WTC11 (cell line): ENCODE measurements at regions not wholly inside any gene's neighbourhood (a gene's known extent, or its start where the extent isn't known, plus 50 kb on each side); places are given as distances from the start of the nearest gene placed in this dataset.

ENCODE experiments used
- MAX ChIP-seq: sonication (generic); formaldehyde crosslinking; IDR thresholded peaks from 2 replicates; pipeline ENCODE4 v1.8.0; 2022; ENCODE audit warnings: mild to moderate bottlenecking, missing genetic modification reagents
- NR3C1 ChIP-seq: sonication (generic); formaldehyde crosslinking; conservative IDR thresholded peaks from 2 replicates; pipeline ENCODE4 v1.8.1; 2023; ENCODE audit warnings: low read depth, mild to moderate bottlenecking, missing genetic modification reagents
- OVOL2 ChIP-seq: fragments of 250-450 bp; sonication (Bioruptor Pico); IDR thresholded peaks from 2 replicates; pipeline ENCODE4 v1.9.0; 2021; ENCODE audit warnings: mild to moderate bottlenecking, borderline replicate concordance
- SMAD4 ChIP-seq: sonication (generic); formaldehyde crosslinking; IDR thresholded peaks from 2 replicates; pipeline ENCODE4 v1.8.0; 2022; ENCODE audit warnings: mild to moderate bottlenecking, missing genetic modification reagents
- SP1 ChIP-seq: sonication (generic); formaldehyde crosslinking; conservative IDR thresholded peaks from 2 replicates; pipeline ENCODE4 v1.8.1; 2022; ENCODE audit warnings: missing genetic modification reagents
- TCF7 ChIP-seq: sonication (generic); formaldehyde crosslinking; IDR thresholded peaks from 2 replicates; pipeline ENCODE4 v1.8.0; 2022; ENCODE audit warnings: mild to moderate bottlenecking, low read depth, missing genetic modification reagents, moderate library complexity
- ZNF219 ChIP-seq: sonication (generic); formaldehyde crosslinking; IDR thresholded peaks from 2 replicates; pipeline ENCODE4 v1.8.0; 2023; ENCODE audit warnings: missing genetic modification reagents, mild to moderate bottlenecking, borderline replicate concordance
- TF ChIP-seq, protein P1 (sequence below): fragments of 200-600 bp; IDR thresholded peaks from 2 replicates; pipeline ENCODE4 v1.8.0; 2022; ENCODE audit warnings: antibody characterized with exemption
- TF ChIP-seq, protein P2 (sequence below): sonication (generic); formaldehyde crosslinking; conservative IDR thresholded peaks from 2 replicates; pipeline ENCODE4 v1.8.1; 2022; ENCODE audit warnings: mild to moderate bottlenecking, missing genetic modification reagents
- TF ChIP-seq, protein P3 (sequence below): sonication (generic); formaldehyde crosslinking; IDR thresholded peaks from 2 replicates; pipeline ENCODE4 v1.8.1; 2022; ENCODE audit warnings: low read depth, missing genetic modification reagents, borderline replicate concordance

DNA sequence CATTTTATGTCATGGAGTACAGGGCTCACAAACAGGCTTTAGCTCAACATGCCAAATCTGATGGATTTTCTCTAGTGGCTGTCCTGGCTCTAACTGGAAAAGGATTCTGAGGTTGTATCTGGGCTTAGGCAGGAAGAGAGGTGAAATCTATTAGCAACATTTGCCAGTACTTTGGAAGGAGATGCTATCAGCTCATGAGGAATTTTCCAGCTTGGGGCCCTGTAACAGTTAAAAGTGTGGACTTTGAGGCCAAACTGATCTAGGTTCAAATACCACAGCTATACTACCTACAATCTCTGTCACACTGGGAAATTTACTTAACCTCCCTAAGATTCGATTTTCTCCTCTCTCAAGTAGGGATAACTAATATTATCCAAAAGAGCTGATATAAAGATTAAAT is 119.0 kb upstream of the HCCS start:
- TF ChIP-seq, protein P1, sequence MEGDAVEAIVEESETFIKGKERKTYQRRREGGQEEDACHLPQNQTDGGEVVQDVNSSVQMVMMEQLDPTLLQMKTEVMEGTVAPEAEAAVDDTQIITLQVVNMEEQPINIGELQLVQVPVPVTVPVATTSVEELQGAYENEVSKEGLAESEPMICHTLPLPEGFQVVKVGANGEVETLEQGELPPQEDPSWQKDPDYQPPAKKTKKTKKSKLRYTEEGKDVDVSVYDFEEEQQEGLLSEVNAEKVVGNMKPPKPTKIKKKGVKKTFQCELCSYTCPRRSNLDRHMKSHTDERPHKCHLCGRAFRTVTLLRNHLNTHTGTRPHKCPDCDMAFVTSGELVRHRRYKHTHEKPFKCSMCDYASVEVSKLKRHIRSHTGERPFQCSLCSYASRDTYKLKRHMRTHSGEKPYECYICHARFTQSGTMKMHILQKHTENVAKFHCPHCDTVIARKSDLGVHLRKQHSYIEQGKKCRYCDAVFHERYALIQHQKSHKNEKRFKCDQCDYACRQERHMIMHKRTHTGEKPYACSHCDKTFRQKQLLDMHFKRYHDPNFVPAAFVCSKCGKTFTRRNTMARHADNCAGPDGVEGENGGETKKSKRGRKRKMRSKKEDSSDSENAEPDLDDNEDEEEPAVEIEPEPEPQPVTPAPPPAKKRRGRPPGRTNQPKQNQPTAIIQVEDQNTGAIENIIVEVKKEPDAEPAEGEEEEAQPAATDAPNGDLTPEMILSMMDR = no peak
- TF ChIP-seq MAX (no peak), TCF7 (CRISPR knock-in tag) (no peak), SP1 (CRISPR knock-in tag) (no peak), ZNF219 (no peak), NR3C1 (CRISPR knock-in tag) (no peak), OVOL2 (CRISPR knock-in tag) (no peak), SMAD4 (CRISPR knock-in tag) (no peak)
- TF ChIP-seq, protein P2, sequence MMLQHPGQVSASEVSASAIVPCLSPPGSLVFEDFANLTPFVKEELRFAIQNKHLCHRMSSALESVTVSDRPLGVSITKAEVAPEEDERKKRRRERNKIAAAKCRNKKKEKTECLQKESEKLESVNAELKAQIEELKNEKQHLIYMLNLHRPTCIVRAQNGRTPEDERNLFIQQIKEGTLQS (CRISPR knock-in tag) = no peak
- TF ChIP-seq, protein P3, sequence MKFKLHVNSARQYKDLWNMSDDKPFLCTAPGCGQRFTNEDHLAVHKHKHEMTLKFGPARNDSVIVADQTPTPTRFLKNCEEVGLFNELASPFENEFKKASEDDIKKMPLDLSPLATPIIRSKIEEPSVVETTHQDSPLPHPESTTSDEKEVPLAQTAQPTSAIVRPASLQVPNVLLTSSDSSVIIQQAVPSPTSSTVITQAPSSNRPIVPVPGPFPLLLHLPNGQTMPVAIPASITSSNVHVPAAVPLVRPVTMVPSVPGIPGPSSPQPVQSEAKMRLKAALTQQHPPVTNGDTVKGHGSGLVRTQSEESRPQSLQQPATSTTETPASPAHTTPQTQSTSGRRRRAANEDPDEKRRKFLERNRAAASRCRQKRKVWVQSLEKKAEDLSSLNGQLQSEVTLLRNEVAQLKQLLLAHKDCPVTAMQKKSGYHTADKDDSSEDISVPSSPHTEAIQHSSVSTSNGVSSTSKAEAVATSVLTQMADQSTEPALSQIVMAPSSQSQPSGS (CRISPR knock-in tag) = no peak
